GM23338 (cell line): ENCODE measurements at regions not wholly inside any gene's neighbourhood (a gene's known extent, or its start where the extent isn't known, plus 50 kb on each side); places are given as distances from the start of the nearest gene placed in this dataset.

Source experiments
- CREB1 ChIP-seq: fragments of 250-450 bp; sonication (Bioruptor Pico); IDR thresholded peaks from 2 replicates; pipeline ENCODE4 v1.5.0; 2020; ENCODE audit warnings: low read depth, mild to moderate bottlenecking, moderate library complexity
- CTCF ChIP-seq, 2 experiments: fragments of 200-600 bp in 1 of 2; sonication (generic) in 1 of 2; conservative IDR thresholded peaks; 2 replicates each; pipeline versions ENCODE4 v1.5.1 to v1.6.1; 2016 to 2017; ENCODE audit warnings: antibody characterized with exemption in 2 of 2, low read depth in 2 of 2, mild to moderate bottlenecking in 2 of 2, moderate library complexity in 1 of 2
- ETS1 ChIP-seq: IDR thresholded peaks from 2 replicates; pipeline ENCODE4 v1.6.1; 2016; ENCODE audit warnings: antibody characterized with exemption
- EZH2 ChIP-seq: fragments of 200-600 bp; sonication (generic); IDR thresholded peaks from one replicate; pipeline ENCODE4 v1.8.0; 2017; ENCODE audit warnings: antibody characterized with exemption, mild to moderate bottlenecking, low read depth; ENCODE audit not compliant: unreplicated experiment
- EZH2phosphoT487 ChIP-seq: fragments of 200-600 bp; sonication (generic); IDR thresholded peaks from one replicate; pipeline ENCODE4 v1.8.1; 2018; ENCODE audit warnings: antibody characterized with exemption; ENCODE audit not compliant: unreplicated experiment
- JUNB ChIP-seq: IDR thresholded peaks from one replicate; pipeline ENCODE4 v1.6.1; 2016; ENCODE audit warnings: antibody characterized with exemption; ENCODE audit not compliant: unreplicated experiment
- NANOG ChIP-seq: IDR thresholded peaks from 2 replicates; pipeline ENCODE4 v1.6.1; 2016; ENCODE audit warnings: antibody characterized with exemption, borderline replicate concordance
- POLR2AphosphoS5 ChIP-seq: IDR thresholded peaks from 2 replicates; pipeline ENCODE4 v1.6.1; 2016; ENCODE audit warnings: antibody characterized with exemption, low read depth
- STAT1 ChIP-seq: IDR thresholded peaks from one replicate; pipeline ENCODE4 v1.6.1; 2016; ENCODE audit warnings: antibody characterized with exemption; ENCODE audit not compliant: unreplicated experiment
- ZNF114 ChIP-seq: fragments of 250-450 bp; sonication (Bioruptor Pico); IDR thresholded peaks from 2 replicates; pipeline ENCODE4 v1.5.0; 2020; ENCODE audit warnings: mild to moderate bottlenecking, moderate library complexity
- ZNF331 ChIP-seq: fragments of 250-450 bp; sonication (Bioruptor Pico); IDR thresholded peaks from 2 replicates; pipeline ENCODE4 v1.5.0; 2020; ENCODE audit warnings: low read depth, mild to moderate bottlenecking, moderate library complexity
- ZNF462 ChIP-seq: fragments of 250-450 bp; sonication (Bioruptor Pico); IDR thresholded peaks from 2 replicates; pipeline ENCODE4 v1.5.0; 2020; ENCODE audit warnings: mild to moderate bottlenecking, moderate library complexity

GRCh38 chr5:124474528-124475215 is 271.8 kb downstream of the ZNF608 start (continued):
- TF ChIP-seq ZNF462 (no peak), CREB1 (CRISPR knock-in tag) (no peak), NANOG (no peak), EZH2 (no peak), ZNF114 (no peak), EZH2phosphoT487 (no peak), CTCF (conservative IDR thresholded peaks at IDR 0.05; ENCODE audit: low read depth in 2 of 2) (no peak), POLR2AphosphoS5 (no peak), STAT1 (no peak), ZNF331 (CRISPR knock-in tag) (no peak), JUNB (no peak), ETS1 (no peak)
